ENCODE measurements at regions not wholly inside any gene's neighbourhood (a gene's known extent, or its start where the extent isn't known, plus 50 kb on each side); places are given as distances from the start of the nearest gene placed in this dataset.
"Not testable (repeated sequence)": the region's sequence is repeated elsewhere in the genome, so short reads cannot be mapped to it uniquely, and the experiment has no call there.

DNA sequence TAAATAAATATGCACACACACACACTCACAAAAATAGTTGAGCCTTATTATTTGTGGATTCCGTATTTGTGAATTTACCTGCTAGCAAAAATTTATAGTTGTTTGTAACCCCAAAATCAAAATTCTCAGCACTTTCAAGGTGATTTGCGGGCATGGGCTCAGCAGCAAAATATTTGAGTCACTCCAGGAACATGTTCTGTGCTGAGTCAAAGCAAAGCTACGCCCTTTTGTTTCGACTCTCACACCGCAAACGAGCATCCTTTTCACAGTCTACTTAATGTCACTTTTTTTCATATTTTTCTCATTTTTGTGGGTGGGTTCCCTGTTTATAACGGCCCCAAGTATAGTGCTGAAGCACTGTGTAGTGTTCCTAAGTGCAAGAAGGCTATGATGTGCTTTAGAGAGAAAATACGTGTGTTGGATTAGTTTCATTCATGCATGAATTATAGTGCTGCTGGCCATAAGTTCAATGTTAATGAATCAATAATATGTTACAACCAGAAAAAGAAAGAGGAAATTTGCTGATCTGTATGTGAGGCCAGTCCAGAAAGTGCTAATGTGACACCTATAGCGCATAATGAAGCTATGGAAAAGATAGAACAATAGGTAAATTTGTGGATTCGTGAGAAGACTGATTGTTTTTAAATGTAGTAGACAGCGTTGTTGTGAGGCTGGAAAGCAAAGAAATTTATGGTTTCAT lies 723.2 kb upstream of the AGA start:
- DNase-seq (ENCODE audit: low spot score): no peak

DNA sequence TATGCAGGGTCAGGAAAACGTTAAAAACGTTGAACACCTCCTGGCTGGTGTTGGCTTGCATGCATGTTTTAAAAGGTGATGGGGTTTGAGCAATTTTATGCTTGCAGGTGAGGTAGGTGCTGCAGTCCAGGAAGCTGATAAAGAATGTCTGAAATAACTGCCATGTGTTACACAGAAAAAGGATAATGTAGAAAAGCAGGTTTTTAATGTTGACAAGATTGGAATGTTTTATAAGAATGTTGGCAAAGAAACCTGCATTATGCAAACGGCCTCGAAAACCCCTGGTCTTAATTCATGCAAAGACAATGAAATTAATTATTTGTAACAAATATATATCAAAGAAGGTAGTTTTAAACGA lies 723.7 kb upstream of the AGA start:
- DNase-seq (ENCODE audit: low spot score): no peak

DNA sequence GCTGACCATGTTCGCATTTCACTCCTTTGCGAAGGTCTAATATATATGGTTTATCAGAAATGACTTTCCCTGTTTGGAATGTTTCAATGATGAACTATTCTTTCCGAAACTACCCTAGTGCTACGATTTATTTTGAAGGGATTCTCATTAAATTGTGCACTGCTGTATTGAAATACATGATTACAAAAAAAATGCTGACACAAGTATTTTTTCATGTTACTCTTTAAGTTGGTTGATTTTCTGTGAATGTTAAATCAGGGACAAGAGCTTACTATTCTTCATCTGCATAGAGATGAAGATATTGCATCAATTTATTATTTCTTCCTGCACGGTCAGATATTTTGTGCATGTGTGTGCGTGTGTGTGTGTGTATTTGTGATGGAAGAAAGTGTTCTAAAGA lies 731.5 kb upstream of the AGA start:
- no peak for DNase-seq (ENCODE audit: low spot score)

DNA sequence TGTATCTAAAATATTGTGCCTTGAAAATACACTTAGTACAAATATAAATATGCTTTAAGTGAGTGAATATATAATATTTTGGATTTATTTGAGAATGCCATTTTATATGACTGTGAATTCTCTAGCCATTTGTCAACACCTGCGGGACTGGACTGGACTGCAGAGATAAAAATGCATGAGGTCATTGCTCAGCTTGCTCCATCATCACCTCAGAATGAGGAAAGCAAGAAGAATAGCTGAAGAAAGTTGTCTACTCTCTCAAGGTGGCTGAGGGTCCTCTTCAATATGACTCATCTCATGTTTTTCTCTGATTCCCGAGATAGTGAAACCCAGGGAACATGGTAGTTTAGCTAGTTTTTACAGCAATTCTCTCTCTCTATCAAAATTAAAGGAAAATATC lies 732.5 kb upstream of the AGA start:
- DNase-seq (ENCODE audit: low spot score): no peak

DNA sequence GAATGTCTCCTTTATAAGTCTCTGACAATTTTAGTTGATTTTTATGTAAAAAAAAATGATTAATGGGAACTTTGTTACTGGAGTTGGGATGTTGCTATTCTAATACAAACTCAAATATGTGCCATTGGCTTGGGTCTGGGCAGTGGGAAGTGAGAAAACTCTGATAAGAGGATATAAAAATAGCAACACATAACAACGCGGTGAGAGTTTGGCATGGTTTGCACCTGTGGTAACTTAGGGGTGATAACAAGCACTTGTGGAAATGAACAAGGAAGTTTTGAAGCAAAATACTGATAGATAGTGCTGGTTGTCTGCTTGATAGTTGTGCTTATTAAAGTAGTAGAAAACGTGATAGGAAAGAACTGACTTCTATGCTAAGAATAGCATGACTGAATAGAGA lies 743.3 kb upstream of the AGA start:
- DNase-seq (ENCODE audit: low spot score): no peak

DNA sequence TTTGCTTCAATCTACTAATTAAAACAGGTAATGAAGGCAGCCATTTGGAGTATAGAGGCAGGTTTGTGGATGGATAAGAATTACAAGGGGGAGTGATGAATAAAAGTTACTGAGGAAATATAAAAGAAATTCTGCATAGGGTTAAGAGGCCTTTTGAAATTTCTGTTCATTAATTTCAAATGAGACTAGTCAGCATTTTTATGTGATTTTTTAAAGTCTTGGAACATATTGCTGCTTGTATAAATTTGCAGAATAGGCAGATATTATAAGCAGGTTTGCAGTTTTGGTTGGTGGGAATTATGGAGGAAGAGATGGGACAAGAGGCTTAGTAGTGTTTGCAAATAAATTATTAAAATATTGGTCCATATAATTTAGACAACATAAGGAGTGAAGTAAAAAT lies 750.4 kb upstream of the AGA start:
- DNase-seq (ENCODE audit: low spot score): no peak

DNA sequence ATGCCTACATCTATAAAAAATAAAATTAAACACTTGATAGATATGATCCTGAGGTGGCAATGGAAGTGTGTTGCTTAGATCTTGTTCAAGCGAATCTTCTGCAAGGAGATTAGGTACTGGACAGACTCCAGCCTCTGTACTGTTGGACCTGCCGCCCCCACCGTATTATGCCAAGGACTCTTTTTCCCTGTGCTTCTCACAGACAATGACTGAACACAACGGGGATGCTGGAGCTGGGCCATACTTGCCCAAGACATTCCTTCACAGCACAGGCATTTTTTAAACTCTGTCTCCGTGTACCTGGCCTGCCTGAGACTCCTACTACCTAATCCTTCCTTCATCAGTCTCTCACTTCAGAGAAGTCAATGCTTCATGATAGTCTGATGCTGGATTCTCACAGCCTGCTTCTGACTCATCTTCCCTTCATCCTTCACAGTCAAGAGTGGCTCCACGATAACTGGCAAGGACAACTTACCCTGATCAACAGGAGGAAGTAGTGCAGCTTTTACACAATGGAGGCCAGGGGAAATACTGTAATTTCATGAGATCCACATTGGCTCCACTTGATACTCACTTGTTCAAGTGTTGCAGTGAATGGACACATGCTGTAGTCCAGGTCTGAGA lies 754.6 kb upstream of the AGA start:
- no peak for DNase-seq (ENCODE audit: low spot score)

DNA sequence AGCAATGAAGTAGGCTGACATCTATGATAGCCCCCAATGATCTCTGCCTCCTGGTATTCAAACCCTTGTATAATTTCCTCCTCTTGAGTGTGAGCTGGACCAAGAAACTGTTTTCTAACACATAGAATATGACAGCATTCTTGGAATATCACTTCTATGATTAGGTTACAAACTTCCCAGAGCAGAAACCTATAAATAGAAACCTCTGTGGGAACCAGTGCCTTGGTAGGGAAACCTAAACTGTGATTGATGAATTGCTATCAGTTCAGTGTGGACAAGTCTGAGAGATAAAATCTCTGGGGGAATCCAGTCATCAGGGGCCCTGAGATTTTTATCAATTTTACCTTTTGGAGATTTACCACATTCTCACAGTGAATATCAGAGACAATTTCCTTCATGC lies 756.5 kb upstream of the AGA start:
- no peak for DNase-seq (ENCODE audit: low spot score)

DNA sequence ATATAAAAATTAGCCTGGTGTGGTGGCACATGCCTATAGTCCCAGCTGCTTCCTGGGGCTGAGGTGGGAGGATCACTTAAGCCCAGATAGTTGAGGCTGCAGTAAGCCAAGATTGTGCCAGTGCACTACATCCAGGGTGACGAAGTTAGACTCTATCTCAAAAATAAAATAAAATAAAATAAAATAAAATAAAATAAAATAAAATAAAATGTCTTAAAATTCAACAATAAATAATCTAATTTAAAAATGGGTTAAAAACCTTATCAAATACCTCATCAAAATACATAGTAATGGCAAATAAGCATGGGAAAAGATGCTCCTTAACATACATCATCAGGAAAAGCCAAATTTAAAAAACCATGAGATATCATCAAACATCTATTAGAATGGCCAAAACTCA lies 760.2 kb upstream of the AGA start:
- no peak for DNase-seq (ENCODE audit: low spot score)

DNA sequence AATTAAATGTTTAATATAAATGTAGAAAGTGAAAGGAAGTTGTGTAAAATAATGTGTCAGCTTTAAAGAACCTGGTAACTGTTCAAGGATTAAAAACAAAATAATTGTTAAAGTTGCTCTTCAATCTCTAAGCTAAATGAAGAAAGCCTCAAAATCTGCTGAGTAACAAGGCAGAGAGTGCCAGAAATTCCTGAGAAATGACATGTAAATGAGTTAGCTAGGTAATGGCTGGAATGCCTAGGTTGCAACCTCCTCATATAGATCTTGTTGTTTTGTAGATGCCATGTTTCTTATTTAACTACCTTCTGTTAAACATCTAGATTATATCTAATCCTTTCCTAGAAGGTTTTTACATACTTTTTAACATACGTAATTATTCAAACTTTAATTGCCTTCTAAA lies 763.6 kb upstream of the AGA start:
- DNase-seq (ENCODE audit: low spot score): no peak

DNA sequence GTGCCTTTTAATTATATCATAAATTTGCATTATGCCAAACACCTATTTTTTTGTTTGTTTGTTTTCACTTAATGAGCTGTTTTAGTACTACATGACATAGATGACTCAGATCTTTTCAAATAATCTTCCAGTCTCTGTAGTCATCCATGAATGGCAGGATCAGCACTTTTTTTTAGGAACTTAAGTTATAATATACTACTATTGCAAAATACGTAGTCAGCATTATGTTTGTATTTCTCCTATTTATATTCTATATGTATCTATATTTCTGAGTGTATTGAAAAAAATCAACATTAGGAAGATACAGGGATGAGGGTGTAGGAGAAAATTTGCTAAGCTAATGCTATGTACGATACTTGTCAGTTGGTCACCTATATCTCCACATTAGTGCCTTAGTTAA lies 773.1 kb upstream of the AGA start:
- no peak for DNase-seq (ENCODE audit: low spot score)

DNA sequence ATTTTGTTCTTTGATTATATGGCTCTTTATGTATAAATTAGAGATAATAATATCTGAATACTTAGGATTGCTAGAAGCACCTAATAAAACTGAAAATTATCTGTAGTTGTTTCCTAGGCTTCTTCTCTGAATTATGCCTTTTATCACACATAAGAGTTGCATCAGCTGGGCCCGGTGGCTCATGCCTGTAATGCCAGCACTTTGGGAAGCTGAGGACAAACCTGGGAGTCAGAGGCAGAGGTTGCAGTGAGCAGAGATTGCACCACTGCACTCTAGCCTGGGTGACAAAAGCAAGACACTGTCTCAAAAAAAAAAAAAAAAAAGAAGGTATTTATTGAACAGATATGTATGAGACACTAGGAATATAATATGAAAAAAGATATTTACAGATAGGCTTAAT lies 773.5 kb upstream of the AGA start:
- DNase-seq (ENCODE audit: low spot score): no peak

DNA sequence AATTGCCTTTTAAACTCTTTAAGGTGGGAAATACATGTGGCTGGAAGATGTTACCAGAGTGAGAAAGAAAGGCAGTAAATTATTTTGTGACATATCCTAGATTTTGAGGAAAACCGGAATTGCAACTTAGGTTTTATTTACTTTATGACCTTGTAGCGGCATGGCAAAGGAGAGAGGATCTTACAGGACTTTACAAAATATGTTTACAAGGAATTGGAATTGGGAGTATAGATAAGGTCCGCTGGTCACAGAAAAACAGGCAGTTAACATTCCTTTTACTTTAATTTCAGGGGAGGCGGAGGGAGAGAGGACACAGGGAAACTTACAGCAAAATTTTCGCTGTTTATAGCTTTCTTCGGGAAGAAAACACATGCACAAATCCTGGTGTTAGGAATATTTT lies 784.2 kb upstream of the AGA start:
- DNase-seq (ENCODE audit: low spot score): not testable (repeated sequence)

DNA sequence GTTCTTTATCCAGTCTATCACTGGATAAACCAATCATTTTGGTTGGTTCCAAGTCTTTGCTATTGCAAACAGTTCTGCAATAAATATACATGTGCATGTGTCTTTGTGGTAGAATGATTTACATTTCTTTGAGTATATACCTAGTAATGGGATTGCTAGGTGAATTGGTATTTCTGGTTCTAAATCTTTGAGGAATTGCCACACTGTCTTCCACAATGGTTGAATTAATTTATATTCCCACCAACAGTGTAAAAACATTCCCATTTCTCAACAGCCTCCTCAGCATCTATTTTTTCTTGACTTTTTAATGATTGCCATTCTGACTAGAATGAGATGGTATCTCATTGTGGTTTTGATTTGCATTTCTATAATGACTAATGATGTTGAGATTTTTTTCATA lies 791.7 kb upstream of the AGA start:
- DNase-seq (ENCODE audit: low spot score): no peak

DNA sequence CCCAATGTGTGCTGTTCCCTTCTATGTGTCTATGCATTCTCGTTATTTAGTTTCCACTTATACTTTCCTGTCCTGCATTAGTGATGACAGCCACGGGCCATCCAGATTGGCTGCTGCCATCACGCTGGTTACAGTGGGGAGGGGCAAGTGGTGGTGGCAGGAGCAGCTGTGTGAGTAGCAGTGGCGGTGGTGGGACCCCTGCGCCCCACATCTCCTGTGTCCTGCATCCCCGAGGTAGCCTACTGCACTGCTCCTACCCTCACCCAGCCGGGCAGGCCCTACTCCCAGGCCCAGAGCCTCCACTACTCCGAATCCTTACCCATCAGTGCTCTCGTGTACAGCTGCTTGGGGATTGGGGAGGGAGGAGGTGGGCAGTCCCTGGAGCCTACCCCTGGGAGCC lies 798.7 kb upstream of the AGA start:
- no peak for DNase-seq (ENCODE audit: low spot score)

DNA sequence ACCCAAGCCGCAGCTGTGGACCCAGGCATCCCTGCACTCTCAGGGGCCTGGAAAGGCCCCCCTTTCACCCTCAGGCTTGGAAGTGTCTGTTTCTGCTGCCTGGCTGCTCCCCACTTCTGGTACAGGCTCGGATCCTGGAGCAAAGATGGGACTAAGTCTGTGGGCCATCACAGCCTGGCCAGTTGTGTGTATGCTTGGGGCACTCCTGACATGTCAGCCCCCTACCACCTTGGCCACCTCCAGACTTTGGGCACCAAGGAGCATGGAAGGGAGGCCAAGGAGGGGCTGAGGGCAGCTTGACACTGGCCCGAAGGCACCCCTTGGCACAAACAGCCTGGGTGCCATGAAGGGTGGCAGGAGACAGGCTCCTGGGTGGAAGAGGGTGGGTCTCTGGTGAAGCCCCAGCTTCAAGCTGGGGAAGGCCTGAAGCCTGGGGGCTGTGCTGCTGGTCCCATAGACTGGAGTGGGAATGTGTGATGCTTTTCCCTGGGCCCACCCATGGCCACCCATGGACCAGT lies 799.4 kb upstream of the AGA start:
- DNase-seq (ENCODE audit: low spot score): no peak

DNA sequence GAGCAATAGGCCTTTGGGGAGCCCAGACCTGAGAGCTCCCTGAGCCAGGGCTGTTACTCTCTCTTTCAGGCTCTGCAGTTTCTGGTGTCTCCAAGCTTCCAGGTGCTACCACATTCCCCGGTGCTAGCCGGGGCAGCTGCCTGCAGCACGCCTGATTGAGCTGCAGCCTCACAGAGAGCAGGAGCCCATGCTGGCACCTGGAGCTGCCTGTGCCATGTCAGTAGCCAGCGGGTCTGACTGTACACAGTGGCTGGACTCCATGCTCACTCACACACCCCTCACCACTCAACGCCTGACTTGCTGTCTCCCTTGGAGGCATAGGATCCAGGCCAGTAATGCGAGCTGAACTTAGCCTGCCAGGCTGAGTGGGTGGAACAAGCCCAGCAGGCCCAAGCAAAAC lies 800.4 kb upstream of the AGA start:
- no peak for DNase-seq (ENCODE audit: low spot score)

DNA sequence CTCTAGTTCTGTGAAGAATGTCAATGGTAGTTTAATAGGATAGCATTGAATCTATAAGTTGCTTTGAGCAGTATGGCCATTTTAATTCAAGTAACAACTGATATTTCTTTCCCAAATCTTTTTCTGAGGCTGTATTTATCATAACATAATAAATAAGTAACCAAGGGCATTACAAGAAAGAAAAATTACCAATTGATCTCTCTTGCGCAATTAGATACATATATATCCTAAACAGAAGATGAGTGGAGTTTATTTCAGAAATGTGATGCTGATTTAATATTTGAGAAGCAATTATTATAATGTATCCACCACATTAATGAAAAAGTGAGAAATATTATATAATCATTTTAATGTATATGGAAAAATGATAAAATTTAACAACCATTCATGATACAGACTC lies 802.5 kb upstream of the AGA start:
- DNase-seq (ENCODE audit: low spot score): no peak

DNA sequence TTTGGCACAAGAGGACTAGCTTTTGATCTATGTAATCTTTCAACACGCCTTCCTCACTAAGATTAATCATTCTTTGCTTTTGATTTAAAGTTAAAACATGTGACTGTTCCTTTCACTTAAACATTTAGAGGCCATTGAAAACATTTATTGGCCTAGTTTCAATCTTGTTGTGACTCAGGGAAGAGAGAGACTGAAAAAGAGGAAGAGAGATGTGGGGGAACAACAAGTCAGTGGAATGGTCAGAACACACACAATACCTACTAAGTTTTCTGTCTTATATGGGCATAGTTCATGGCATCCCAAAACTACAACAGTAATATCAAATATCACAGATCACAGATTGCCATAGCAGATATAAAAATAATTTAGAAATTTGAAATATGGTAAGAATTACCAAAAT lies 812.9 kb upstream of the AGA start:
- DNase-seq (ENCODE audit: low spot score): no peak

DNA sequence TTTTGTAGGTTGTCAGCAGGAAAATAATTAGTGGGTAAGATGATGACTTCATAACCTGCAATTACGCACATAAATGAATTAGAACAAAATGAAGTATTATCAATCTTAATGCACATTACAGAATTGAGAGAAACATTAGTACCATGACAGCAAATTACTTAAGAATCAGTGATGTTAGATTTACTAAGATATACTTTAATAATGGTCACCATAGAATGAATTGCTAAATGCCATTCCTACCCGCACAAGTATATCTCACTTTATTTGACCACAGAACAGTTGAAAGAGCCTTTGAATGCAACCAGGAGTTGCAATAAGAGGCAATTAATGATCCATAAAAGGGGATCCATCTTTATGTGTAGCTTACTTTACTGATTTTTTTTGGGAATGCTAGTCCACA lies 816.4 kb upstream of the AGA start:
- DNase-seq (ENCODE audit: low spot score): no peak

DNA sequence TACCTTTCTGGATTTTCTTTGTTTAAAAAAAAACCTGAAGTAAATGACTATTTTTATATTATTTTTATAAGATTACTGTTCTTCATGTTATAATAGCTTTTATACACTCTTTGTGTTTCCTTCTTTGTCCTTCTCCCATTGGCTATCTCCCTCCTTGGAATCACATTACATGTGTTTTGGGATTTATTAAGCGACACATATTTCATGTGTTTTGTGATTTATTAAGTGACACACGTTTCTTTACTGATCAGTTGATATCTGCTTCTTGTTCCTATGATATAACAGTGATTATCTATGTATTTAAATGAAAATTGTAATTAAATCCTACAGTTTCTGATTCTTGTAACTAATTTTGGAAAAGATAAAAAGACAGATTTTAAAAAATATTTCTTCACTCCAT lies 817.3 kb upstream of the AGA start:
- no peak for DNase-seq (ENCODE audit: low spot score)

DNA sequence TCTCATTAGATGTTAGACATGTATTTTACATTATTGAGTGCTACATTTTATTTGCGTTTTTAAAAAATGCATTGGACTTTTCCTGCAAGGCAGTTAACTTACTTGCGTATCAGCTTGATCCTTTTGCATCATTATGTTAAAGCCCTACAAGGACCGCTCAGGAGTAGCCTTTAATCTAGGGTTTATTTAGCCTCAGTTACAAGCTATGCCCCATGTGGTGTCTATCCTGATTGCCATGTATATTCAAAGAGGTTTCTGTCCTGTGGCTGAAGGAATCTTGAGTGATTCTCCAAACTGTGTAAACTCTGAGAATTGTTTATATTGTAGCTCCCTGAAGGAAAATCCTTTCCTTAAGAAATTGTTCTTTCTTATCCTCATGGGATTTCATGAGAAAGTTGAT lies 821.8 kb upstream of the AGA start:
- no peak for DNase-seq (ENCODE audit: low spot score)

DNA sequence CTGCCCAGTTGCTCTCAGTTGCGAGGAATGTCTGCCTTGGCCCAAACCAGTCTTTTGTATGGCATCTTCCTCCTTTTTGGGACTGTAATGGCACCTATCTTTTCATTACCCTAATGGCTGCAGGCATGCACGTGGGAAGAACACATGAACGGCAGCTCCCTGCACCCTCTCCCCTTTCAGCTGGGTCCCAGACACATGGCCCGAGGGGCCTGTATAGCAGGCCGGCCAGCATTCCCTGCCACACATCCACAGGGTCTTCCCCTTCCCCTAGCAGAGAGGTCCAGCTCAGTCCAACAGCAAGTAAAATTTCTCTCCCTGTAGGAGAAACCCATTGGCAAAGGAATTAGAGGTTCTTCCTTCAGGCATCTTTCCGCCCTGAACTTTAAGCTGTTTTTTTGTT lies 829.1 kb upstream of the AGA start:
- no peak for DNase-seq (ENCODE audit: low spot score)

DNA sequence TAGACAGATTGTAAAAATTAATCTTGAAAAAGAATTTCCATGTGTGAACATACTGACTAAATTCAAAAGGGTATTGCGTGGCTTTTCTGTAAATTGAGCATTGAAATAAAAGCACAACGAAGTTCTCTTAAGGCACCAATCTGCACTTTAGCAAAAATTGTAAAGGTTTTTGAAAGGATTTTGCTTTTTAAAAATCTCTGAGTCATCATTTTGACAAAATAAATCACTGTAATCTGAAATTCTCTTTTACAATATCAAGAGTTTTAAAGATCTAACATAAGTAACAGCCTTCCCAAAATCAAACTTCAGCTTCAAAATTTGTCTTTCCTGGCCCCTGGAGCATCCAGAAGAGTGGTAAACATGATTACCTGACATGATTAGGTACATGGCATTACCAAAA lies 830.9 kb upstream of the AGA start:
- DNase-seq (ENCODE audit: low spot score): no peak
